ENCODE measurements at regions not wholly inside any gene's neighbourhood (a gene's known extent, or its start where the extent isn't known, plus 50 kb on each side); places are given as distances from the start of the nearest gene placed in this dataset.

DNA sequence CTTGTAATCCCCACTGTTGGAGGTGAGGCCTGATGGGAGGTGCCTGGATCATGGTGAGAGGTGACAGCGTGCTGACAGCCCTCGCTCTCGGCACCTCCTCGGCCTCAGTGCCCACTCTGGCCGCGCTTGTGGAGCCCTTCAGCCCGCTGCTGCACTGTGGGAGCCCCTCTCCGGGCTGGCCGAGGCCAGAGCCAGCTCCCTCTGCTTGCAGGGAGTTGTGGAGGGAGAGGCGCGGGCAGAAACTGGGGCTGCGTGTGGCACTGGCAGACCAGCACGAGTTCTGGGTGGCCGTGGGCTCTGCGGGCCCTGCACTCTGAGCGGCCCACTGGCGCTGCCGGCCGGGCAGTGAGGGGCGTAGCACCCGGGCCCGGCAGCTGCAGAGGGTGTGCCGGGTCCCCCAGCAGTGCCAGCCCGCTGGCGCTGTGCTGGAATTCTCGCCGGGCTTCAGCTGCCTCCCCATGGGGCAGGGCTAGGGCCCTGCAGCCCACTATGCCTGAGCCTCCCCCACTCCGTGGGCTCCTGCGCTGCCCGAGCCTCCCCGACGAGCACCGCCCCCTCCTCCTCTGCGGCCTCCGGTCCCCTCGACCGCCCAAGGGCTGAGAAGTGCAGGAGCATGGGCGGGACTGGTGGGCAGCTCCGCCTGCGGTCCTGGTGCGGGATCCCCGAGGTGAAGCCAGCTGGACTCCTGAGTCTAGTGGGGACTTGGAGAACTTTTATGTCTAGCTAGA is 197.1 kb downstream of the SPP2 start:
- no peak for DNase-seq (ENCODE audit: low read depth)

- no peak for DNase-seq (ENCODE audit: low read depth)
Measured at GRCh38 chr2:234245945-234246344, 195.4 kb downstream of the SPP2 start.

DNA sequence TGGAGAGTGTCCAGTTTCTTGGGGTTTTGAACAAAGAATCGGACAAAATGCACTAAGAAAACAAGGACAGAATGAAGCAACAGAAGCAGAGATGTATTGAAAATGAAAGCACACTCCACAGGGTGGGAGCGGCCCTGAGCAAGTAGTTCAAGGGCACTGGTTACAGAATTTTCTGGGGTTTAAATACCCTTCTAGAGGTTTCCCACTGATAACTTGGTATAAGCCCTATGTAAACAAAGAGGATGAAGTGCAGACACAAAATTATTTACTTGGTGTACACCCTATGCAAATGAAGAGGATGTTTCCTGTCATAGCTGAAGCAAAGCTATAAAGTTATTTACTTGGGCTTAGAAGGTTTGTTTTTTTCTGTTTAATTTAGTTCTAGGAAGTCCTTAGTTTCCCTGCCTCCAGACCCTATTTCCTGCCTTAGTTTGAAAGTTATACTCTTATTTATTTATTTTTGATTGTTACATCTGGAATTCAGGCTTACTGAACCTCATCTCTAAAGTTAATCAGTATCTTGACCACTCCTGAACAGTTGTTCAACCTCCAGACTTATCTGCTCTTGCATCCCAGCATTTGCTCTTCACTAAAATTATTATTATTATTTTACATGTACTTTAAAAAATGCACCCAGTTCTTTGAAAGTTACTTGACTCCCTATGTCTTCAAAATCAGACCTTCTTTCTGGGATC is 193.5 kb downstream of the SPP2 start:
- no peak for DNase-seq (ENCODE audit: low read depth)

DNA sequence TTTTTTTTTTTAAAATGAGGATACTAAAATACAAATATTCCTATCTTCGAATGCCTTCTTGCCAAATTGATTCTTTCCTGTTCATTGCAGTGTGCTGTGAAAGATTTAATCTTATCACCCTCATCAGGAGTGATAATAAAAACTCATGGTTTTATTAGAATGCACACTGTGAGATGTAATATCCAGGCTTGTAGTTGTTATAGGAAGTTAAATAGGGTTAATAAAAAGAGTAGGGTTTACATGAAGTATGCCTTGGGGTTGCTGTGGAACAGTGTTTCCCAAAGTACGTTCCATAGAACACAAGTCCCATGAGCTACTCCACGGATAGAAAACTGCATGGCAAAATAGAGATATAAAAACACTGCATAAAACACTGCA is 191.9 kb downstream of the SPP2 start:
- DNase-seq (ENCODE audit: low read depth), result no peak

GRCh38 chr2:234241656-234242458 is 191.4 kb downstream of the SPP2 start:
- DNase-seq (ENCODE audit: low read depth), result no peak

DNA sequence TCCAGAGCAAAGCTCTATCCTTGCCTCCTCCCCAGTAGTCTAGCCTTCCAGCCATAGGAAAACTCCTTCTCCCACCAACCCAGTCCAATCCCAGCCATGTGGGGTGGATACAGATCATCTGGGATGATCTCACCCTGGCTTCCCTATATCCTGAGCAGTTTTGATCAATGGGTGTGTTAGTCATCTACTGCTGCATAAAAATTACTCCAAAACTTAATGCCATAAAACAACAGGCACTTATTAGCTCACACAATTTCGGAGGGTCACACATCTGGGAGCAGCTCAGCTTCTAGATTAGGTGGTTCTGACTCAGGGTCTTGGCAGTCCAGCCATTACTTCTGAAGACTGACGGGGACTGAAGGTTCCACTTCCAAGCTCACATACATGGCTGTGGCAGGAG is 190.4 kb downstream of the SPP2 start:
- no peak for DNase-seq (ENCODE audit: low read depth)

GRCh38 chr2:234235191-234235590 is 184.7 kb downstream of the SPP2 start:
- DNase-seq (ENCODE audit: low read depth), result no peak

GRCh38 chr2:234231460-234231859 is 181.0 kb downstream of the SPP2 start:
- DNase-seq (ENCODE audit: low read depth), result no peak

DNA sequence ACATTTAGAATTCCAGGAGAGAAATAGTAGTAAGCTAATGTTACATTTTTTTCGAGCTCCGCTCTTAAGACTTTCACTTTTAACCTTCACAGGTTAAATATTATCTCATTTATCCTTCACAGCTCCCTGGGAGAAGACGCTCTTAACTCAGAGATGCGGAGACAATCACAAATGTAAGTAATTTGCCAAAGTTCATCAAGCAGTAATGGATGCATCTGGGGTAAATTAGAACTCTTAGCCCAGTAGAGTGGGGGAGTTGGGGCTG is 168.5 kb downstream of the SPP2 start:
- DNase-seq (ENCODE audit: low read depth), result no peak

DNA sequence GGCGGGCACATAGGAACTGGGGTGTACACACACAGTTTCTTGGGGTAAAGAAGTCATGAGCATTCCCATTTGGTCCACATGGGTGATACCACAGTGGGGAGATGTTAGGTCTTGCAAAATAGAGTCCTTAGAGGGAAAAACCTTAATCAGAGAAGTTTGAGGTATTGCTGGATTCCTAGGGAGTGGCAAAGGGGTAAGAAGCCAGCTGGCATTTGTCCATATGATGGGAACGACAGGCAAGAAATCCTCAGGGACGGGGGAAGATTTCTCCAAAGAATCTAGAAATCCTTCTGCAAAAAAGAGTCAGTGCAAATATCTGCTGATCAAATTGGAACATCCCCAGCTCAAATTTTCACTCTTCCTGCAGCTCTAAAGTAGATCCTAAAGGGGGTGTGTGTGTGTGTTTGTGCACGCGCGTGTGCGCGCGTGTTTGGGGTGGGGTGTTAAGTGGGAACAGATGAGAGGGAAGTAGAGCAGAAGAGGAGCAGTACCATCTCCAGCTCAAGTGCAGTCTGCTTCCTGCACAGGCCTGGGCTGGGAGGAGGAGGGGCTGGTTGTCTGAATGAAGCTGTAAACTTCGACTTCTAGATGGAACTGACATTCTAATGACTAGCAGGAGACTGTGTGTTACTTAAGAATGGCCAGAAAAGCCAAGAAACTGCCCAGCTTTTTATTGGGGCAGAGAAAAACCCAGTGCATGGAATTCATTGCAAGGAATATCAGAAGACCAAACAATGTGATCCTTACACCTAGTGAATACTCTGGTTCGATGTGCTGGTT is 168.0 kb downstream of the SPP2 start:
- no peak for DNase-seq (ENCODE audit: low read depth)

GRCh38 chr2:234212534-234212933 is 162.0 kb downstream of the SPP2 start:
- no peak for DNase-seq (ENCODE audit: low read depth)

DNA sequence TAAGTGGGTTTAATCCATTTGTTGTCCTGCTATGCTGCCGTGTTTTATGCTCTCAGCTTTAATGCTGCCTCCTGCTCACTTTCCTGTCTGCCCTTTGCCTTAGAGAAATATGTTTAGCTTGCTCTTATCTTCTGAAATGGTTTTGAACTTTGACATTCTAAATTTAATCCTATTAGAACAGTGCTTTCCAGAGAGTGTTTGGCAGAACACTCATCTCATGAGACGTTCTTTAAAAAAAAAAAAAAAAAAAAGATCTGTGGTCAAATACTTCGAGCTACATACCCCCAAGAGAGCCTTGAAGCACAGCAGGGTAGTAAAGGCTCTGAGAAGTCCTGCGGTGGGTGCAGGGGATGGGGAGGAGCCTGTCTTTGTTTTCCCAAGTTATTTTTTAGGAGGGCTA is 161.3 kb downstream of the SPP2 start:
- no peak for DNase-seq (ENCODE audit: low read depth)

- DNase-seq (ENCODE audit: low read depth), result no peak
Measured at GRCh38 chr2:234206738-234207137, 156.2 kb downstream of the SPP2 start.

GRCh38 chr2:234204480-234204879 is 154.0 kb downstream of the SPP2 start:
- DNase-seq (ENCODE audit: low read depth), result no peak

- no peak for DNase-seq (ENCODE audit: low read depth)
Measured at GRCh38 chr2:234203135-234203984, 152.9 kb downstream of the SPP2 start.

DNA sequence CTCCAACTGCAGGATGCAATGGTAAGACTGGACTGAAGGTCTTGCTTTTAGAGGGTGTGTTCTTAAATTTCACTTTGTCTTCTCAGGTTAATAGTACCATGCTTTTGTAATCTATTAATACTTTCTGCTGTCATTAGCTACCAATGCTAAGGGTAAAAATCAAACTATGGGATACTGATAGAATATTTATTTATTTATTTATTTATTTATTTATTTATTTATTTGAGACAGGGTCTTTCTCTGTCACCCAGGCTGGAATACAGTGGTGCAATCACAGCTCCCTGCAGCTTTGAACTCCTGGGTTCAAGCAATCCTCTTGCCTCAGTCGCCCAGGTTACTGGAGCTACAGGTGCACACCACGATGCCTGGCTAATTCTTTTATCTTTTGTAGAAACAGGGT is 152.1 kb downstream of the SPP2 start:
- no peak for DNase-seq (ENCODE audit: low read depth)

GRCh38 chr2:234199996-234200395 is 149.5 kb downstream of the SPP2 start:
- DNase-seq (ENCODE audit: low read depth), result no peak

GRCh38 chr2:234198976-234199375 is 148.5 kb downstream of the SPP2 start:
- no peak for DNase-seq (ENCODE audit: low read depth)

DNA sequence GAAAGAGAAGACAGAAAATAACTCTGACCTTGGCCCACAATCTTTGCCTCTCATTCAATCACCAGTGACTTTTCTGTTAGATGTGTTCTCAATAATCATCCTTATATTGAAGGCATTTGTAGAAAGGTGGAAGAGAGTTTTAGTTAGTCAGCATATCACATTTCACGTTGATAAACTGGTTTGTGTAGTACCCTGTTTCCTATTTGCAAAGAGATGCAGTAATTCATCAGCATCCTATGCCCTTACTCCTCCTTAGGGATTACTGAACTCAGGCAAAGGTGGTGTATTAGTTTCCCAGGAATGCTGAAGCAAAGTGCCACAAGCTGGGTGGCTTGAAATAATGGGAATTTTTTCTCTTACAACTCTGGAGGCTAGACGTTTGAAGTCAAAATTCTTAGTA is 145.0 kb downstream of the SPP2 start:
- DNase-seq (ENCODE audit: low read depth), result no peak

- no peak for DNase-seq (ENCODE audit: low read depth)
Measured at GRCh38 chr2:234193977-234194563, 143.6 kb downstream of the SPP2 start.

DNA sequence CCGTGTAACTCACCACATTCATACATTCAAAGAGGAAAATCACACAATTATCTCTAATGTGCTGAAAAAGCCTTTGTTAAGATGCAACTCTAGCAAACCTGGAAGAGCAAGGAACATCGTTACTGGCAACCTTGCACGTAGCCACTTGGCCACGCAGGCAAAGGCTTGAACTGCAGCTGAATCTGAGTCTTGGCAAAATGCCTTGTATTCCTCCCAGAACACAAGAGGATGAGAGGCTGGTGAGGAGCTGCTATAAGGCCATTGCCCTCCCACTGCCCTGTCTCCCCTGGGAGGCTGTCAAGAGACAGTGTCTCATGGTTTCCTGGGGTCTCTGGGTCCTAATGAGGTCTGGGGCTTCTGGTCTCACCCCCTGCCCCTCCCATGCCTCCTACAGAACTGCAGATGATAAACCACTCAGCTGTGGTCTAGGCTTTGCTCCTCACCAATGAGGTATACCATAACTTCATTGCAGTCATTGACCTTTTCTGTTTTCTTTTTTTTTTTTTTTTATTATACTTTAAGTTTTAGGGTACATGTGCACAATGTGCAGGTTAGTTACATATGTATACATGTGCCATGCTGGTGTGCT is 141.4 kb downstream of the SPP2 start:
- DNase-seq (ENCODE audit: low read depth), result no peak

Measured in stimulated activated CD8-positive, alpha-beta memory T cell treated with anti-CD3 and anti-CD28 coated beads, Interleukin-12 subunit alpha, Interleukin-12 subunit beta, amount 100 ng/mL, for 4 hours (primary cell).